GM12872 (cell line): ENCODE measurements at regions not wholly inside any gene's neighbourhood (a gene's known extent, or its start where the extent isn't known, plus 50 kb on each side); places are given as distances from the start of the nearest gene placed in this dataset.

ENCODE experiments used
- CTCF ChIP-seq: IDR thresholded peaks from 3 replicates; pipeline ENCODE4 v1.5.1; 2011; ENCODE audit warnings: low read depth, mild to moderate bottlenecking, low read length, moderate library complexity; ENCODE audit not compliant: insufficient read depth

GRCh38 chr2:190815226-190815625 is 65.4 kb upstream of the GLS start:
- no peak for TF ChIP-seq CTCF

GRCh38 chr2:190817082-190817481 is 63.5 kb upstream of the GLS start:
- TF ChIP-seq CTCF, result no peak

GRCh38 chr2:190819840-190820301 is 60.8 kb upstream of the GLS start:
- no peak for TF ChIP-seq CTCF

GRCh38 chr2:190820416-190820815 is 60.2 kb upstream of the GLS start:
- no peak for TF ChIP-seq CTCF

- no peak for TF ChIP-seq CTCF
Measured at GRCh38 chr2:190822043-190822442, 58.6 kb upstream of the GLS start.

- no peak for TF ChIP-seq CTCF
Measured at GRCh38 chr2:190827720-190828119, 52.9 kb upstream of the GLS start.

- TF ChIP-seq CTCF, result no peak
Measured at GRCh38 chr2:190829642-190830041, 51.0 kb upstream of the GLS start.
